ENCODE measurements at regions not wholly inside any gene's neighbourhood (a gene's known extent, or its start where the extent isn't known, plus 50 kb on each side); places are given as distances from the start of the nearest gene placed in this dataset.

- TF ChIP-seq, protein P1, sequence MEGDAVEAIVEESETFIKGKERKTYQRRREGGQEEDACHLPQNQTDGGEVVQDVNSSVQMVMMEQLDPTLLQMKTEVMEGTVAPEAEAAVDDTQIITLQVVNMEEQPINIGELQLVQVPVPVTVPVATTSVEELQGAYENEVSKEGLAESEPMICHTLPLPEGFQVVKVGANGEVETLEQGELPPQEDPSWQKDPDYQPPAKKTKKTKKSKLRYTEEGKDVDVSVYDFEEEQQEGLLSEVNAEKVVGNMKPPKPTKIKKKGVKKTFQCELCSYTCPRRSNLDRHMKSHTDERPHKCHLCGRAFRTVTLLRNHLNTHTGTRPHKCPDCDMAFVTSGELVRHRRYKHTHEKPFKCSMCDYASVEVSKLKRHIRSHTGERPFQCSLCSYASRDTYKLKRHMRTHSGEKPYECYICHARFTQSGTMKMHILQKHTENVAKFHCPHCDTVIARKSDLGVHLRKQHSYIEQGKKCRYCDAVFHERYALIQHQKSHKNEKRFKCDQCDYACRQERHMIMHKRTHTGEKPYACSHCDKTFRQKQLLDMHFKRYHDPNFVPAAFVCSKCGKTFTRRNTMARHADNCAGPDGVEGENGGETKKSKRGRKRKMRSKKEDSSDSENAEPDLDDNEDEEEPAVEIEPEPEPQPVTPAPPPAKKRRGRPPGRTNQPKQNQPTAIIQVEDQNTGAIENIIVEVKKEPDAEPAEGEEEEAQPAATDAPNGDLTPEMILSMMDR (IDR thresholded peaks at IDR 0.05; ENCODE audit: poor library complexity): no peak
- TF ChIP-seq EZH2 (IDR thresholded peaks at IDR 0.05; ENCODE audit: borderline replicate concordance): no peak
Measured at GRCh38 chr7:145737617-145738016, 379.0 kb upstream of the CNTNAP2 start.
